ENCODE measurements at regions not wholly inside any gene's neighbourhood (a gene's known extent, or its start where the extent isn't known, plus 50 kb on each side); places are given as distances from the start of the nearest gene placed in this dataset.

DNA sequence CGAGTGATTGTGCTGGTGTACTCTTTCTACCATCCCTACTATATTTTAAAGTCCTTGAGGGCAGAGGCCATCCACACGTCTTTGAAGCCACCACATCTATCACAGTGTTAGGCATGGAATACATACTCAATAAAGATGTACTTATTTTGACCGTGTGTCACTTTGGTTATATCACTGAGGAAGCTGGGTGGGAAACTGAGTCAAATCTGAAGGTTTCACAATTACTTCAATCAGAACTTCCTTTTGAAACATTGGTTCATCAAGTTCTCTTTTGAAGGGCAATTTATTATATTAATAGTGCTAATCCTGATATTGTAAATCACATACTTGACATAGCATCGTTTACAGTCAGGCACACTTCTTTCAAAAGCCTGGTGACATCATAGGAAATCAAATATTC, 53.3 kb upstream of the ATP1B1 start:
- DNase-seq (ENCODE audit: low read depth), result no peak
- TF ChIP-seq, protein P1, sequence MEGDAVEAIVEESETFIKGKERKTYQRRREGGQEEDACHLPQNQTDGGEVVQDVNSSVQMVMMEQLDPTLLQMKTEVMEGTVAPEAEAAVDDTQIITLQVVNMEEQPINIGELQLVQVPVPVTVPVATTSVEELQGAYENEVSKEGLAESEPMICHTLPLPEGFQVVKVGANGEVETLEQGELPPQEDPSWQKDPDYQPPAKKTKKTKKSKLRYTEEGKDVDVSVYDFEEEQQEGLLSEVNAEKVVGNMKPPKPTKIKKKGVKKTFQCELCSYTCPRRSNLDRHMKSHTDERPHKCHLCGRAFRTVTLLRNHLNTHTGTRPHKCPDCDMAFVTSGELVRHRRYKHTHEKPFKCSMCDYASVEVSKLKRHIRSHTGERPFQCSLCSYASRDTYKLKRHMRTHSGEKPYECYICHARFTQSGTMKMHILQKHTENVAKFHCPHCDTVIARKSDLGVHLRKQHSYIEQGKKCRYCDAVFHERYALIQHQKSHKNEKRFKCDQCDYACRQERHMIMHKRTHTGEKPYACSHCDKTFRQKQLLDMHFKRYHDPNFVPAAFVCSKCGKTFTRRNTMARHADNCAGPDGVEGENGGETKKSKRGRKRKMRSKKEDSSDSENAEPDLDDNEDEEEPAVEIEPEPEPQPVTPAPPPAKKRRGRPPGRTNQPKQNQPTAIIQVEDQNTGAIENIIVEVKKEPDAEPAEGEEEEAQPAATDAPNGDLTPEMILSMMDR (IDR thresholded peaks at IDR 0.05; ENCODE audit: low read depth, low read length, missing control alignments), result no peak
- H3K4me3 ChIP-seq (ENCODE audit: low read depth, low read length), result no peak overlapping the region

Measured in GM12864 (cell line).